GM12864 (cell line): ENCODE measurements at regions not wholly inside any gene's neighbourhood (a gene's known extent, or its start where the extent isn't known, plus 50 kb on each side); places are given as distances from the start of the nearest gene placed in this dataset.

Experiments used
- DNase-seq: peaks from one replicate; pipeline ENCODE4 v3.0.0-alpha.2; 2011; ENCODE audit warnings: low read depth
- H3K4me3 ChIP-seq: 2 replicates; pipeline ENCODE4 v1.5.1; 2011; ENCODE audit warnings: mild to moderate bottlenecking, low read depth, low read length, control low read depth
- TF ChIP-seq, protein P1 (sequence below): IDR thresholded peaks from 2 replicates; pipeline ENCODE4 v1.5.1; 2011; ENCODE audit warnings: low read depth, mild to moderate bottlenecking, moderate library complexity, low read length, control low read depth, inconsistent platforms; ENCODE audit errors: missing control alignments

DNA sequence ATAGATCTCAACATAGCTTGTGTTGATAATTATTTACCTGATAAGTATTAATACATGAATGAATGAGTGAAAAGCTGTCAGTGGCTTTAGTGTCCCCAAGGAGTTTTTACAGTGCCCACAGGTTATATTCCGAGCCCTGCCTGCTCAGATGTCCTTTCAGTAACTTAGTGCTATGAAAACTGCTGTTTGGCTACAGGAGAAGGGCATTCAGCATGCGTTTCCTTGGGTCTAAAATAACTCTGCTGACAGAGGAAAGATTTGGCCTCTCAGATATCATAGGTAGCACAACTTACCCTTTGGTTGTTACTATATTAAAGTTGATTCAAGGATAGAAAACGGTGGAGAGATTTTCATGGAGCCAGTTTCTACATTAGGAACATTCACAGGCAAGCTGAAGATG, 241.0 kb downstream of the ETAA1 start:
- TF ChIP-seq, protein P1, sequence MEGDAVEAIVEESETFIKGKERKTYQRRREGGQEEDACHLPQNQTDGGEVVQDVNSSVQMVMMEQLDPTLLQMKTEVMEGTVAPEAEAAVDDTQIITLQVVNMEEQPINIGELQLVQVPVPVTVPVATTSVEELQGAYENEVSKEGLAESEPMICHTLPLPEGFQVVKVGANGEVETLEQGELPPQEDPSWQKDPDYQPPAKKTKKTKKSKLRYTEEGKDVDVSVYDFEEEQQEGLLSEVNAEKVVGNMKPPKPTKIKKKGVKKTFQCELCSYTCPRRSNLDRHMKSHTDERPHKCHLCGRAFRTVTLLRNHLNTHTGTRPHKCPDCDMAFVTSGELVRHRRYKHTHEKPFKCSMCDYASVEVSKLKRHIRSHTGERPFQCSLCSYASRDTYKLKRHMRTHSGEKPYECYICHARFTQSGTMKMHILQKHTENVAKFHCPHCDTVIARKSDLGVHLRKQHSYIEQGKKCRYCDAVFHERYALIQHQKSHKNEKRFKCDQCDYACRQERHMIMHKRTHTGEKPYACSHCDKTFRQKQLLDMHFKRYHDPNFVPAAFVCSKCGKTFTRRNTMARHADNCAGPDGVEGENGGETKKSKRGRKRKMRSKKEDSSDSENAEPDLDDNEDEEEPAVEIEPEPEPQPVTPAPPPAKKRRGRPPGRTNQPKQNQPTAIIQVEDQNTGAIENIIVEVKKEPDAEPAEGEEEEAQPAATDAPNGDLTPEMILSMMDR: no peak
- no peak for DNase-seq

DNA sequence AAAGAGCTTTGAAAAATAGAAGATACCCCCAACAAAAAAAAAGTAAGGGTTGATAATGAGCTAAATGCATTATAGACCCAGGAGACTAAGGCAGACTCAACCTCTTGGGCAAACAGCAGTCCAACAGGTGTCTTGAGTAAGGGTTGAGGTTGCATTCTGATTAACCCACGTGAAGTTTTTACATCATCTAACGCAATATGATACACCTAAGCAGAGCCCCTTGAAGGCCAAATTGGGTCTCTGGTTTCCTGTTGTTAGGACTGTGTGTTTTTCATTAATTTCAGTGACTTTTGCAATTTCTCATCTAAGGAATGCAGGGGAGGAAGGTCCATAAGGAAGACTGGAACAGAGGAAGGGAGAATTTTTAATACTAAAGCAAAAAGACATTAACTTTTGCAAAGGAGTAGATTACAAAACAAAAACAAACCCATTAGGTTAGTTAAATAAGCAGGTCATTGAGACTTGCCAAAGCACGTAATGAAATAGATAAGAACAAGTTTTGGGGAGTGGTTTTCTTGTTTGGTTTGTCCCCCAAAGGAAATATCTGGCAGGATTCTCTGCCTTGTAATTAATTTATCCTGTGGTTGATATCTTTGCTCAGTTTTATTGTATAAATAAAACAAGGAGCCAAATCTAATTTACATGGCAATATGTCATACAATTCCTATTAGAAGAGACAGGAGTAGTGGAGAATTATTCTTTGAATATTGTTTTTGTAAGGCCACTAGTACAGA, 244.3 kb downstream of the ETAA1 start:
- H3K4me3 ChIP-seq: no peak overlapping the region
- TF ChIP-seq, protein P1: no peak
- no peak for DNase-seq

More for the DNA sequence above, 241.0 kb downstream of the ETAA1 start:
- H3K4me3 ChIP-seq: no peak overlapping the region

DNA sequence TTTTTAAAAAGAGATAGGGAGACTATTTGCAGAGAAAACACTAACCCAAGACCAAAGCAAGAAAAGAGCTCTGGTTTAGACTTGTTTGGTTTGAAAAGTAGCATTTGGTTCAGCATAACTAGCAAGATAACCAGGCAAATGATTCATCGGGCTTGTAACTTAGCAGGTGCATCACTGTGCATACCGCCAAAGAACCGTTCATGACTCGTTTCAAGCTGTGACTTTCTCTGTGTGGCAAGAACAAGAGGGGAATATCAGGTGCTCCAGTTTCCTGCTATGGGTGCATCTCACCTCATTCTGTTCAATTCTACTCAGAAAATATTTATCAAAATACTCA, 244.9 kb downstream of the ETAA1 start:
- TF ChIP-seq, protein P1: no peak
- no peak overlapping the region for H3K4me3 ChIP-seq
- no peak for DNase-seq

DNA sequence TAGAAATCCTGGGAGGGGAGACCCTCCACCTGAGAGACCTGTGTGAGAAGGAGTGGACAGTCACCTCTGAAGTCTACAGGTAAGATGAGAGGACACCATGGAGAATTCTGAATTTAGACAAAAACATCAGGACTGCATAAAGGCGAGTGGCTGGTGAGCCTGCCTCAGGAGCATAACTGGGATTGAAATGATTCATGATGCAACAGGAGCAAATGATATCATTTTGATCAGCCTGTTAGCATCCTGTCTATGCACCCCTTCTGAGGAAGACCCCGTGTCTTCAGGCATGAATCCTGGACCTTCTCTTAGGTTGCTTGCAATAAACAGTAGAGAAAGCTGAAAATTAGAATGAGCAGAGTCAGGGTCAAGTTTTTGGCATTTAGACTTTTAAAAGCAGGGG, 245.8 kb downstream of the ETAA1 start:
- DNase-seq: no peak
- H3K4me3 ChIP-seq: no peak overlapping the region
- TF ChIP-seq, protein P1: no peak

DNA sequence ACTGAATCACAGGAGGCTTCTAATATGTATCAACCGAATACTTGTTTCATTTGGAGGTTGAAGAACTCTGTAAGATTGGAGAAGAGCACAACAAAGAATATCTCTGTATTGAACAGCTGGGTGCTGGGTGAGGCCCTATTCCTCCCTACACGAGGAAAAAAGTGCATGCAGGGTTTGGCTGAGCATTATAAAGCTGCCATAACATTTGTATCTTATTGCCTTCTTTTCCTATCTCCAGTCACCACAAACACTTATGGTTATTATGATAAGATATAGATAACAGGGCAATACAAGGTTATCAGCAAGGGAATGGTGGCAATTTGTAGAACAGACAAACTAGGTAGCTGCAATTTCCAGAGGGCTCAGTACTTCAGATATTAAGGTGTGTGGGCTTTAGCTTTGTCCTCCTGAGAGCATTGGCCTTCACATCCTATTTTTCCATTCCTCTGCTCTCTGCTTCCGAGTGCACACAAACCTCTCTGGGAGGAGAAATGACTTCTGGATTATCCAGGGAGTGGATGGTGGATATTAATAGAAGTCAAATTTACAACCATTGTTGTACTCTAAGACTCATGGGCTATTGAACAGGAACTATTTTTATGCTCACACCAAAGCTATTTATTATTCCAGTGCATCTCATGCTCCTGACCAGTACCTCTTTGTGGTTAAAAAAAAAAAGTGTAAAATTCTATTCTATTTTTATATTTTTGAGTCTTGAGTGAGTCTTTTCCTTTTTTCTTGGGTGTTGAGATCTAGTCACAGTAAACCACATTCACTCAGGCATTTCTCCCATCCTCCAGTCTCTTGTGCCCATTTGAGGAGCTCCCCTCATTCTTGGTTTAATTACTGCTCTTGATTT, 248.4 kb downstream of the ETAA1 start:
- no peak overlapping the region for H3K4me3 ChIP-seq
- DNase-seq: no peak
- TF ChIP-seq, protein P1: no peak

DNA sequence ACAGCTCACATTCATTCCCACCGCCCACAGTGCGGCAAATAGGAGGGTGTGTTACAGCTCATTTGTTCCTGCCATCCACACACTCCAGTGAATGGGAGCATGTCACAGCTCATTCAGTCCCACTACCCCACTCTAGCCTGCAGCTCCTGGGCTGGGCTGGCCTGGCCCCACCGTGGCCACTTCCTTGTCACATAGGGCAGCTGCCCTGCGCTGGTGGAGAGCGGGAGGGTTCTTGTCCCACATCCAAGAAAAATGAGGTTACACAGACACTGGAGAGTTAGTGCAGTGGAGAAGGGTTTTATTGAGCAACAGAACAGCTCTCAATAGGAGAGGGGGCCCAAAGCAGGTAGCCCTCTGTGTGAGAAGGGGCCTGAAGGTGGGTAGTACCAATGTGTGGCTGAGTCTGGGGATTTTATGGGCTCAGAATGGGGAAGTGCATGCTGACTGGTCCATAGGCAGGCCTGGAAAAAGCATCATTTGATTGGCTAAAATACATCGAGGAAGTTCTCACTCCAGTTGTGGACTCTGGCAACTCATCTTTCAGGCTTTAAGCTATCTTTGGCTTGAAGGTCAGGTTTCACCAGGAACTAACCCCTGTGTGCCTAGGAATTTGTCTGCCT, 249.7 kb downstream of the ETAA1 start:
- DNase-seq: no peak
- no peak overlapping the region for H3K4me3 ChIP-seq
- TF ChIP-seq, protein P1: no peak
